PC-9 (cell line): ENCODE measurements at regions not wholly inside any gene's neighbourhood (a gene's known extent, or its start where the extent isn't known, plus 50 kb on each side); places are given as distances from the start of the nearest gene placed in this dataset.

Experiments
- CTCF ChIP-seq: fragments of 200-600 bp; sonication (generic); conservative IDR thresholded peaks from 2 replicates; pipeline ENCODE4 v1.6.1; 2017; ENCODE audit warnings: mixed run types, antibody characterized with exemption, mild to moderate bottlenecking, moderate library complexity
- EZH2 ChIP-seq: fragments of 200-600 bp; sonication (generic); IDR thresholded peaks from 2 replicates; pipeline ENCODE4 v1.8.0; 2017; ENCODE audit warnings: antibody characterized with exemption, low read depth

- TF ChIP-seq CTCF, result no peak
- no peak for TF ChIP-seq EZH2
These were observed 132.9 kb upstream of the AGR3 start for GRCh38 chr7:17014686-17015085.
